GM12878 (cell line): ENCODE measurements at regions not wholly inside any gene's neighbourhood (a gene's known extent, or its start where the extent isn't known, plus 50 kb on each side); places are given as distances from the start of the nearest gene placed in this dataset.

Experiments
- ATAC-seq: fragments of 200-7000 bp; cut with Tn5 transposase; 3 replicates; pipeline ENCODE4 v1.9.1; 2020; ENCODE audit warnings: mild to moderate bottlenecking, moderate library complexity
- BruUV-seq: library from RNA; stranded (reverse); fragments of 400-500 nt; replicated peaks from 2 replicates; lab custom pipeline; 2021; lab: Mats Ljungman, UMichigan
- CTCF ChIA-PET: fragments of 300-600 bp; sonication (Branson Sonifier 250); formaldehyde crosslinking; extraction: SDS; loops from one replicate; lab custom pipeline; 2021; ENCODE audit warnings: inconsistent platforms; lab: Yijun Ruan, JAX
- POLR2A ChIA-PET: fragments of 350-600 bp; formaldehyde crosslinking; extraction: SDS; loops from one replicate; lab custom pipeline; 2021; ENCODE audit warnings: inconsistent platforms; lab: Charles Lee
- RAD21 ChIA-PET: fragments of 300-600 bp; sonication (Branson Sonifier 250); formaldehyde crosslinking; loops from one replicate; lab custom pipeline; 2023; ENCODE audit warnings: antibody characterized with exemption; ENCODE audit not compliant: unreplicated experiment; lab: Charles Lee
- SMC1A ChIA-PET: fragments of 300-600 bp; sonication (Branson Sonifier 250); formaldehyde crosslinking; loops from one replicate; lab custom pipeline; 2023; ENCODE audit not compliant: unreplicated experiment, uncharacterized antibody; lab: Charles Lee
- DNase-seq: peaks from one replicate; pipeline ENCODE4 v3.0.0-alpha.2; 2011; ENCODE audit warnings: low read depth, low spot score
- FAIRE-seq: peaks from 3 replicates; lab custom pipeline; 2011; peaks lifted over from hg19 to GRCh38; lab: Jason Lieb, UNC
- H2AFZ ChIP-seq: 2 replicates; pipeline ENCODE4 v1.6.0; 2011; ENCODE audit warnings: low read depth, low read length, control low read depth; ENCODE audit not compliant: control insufficient read depth
- H3K27ac ChIP-seq: 2 replicates; pipeline ENCODE4 v1.5.1; 2011; ENCODE audit warnings: control low read depth; ENCODE audit not compliant: control insufficient read depth, insufficient read depth
- H3K27me3 ChIP-seq, 2 experiments: replicated peaks in 1 of 2; 2 replicates each; pipeline versions ENCODE4 v1.6.0 to v1.6.1; 2011; ENCODE audit warnings: low read length in 1 of 2; ENCODE audit not compliant: control insufficient read depth in 2 of 2, insufficient read depth in 2 of 2
- H3K36me3 ChIP-seq, 2 experiments: 2 replicates each; pipeline ENCODE4 v1.5.1; 2011; ENCODE audit warnings: low read length in 1 of 2; ENCODE audit not compliant: control insufficient read depth in 2 of 2, insufficient read depth in 2 of 2
- H3K4me1 ChIP-seq: 2 replicates; pipeline ENCODE4 v1.6.1; 2011; ENCODE audit warnings: mild to moderate bottlenecking, low read length, moderate library complexity, mixed read lengths; ENCODE audit not compliant: control insufficient read depth, insufficient read depth
- H3K4me2 ChIP-seq: 2 replicates; pipeline ENCODE4 v1.6.0; 2011; ENCODE audit warnings: control low read depth; ENCODE audit not compliant: control insufficient read depth, insufficient read depth
- H3K4me3 ChIP-seq: fragments of 200-600 bp; sonication (generic); 2 replicates; pipeline ENCODE4 v1.5.1; 2016
- H3K79me2 ChIP-seq: 2 replicates; pipeline ENCODE4 v1.6.0; 2011; ENCODE audit warnings: low read length; ENCODE audit not compliant: control insufficient read depth, insufficient read depth
- H3K9ac ChIP-seq: 2 replicates; pipeline ENCODE4 v1.8.0; 2011; ENCODE audit warnings: low read length, control low read depth, mixed read lengths; ENCODE audit not compliant: control insufficient read depth, insufficient read depth
- H3K9me3 ChIP-seq: replicated peaks from 3 replicates; pipeline ENCODE4 v1.5.1; 2011; ENCODE audit warnings: mild to moderate bottlenecking, low read length; ENCODE audit not compliant: control insufficient read depth, insufficient read depth
- H4K20me1 ChIP-seq: 2 replicates; pipeline ENCODE4 v1.6.0; 2011; ENCODE audit not compliant: control insufficient read depth, insufficient read depth
- BCL11A ChIP-seq: IDR thresholded peaks from 2 replicates; pipeline ENCODE4 v1.6.1; 2011; ENCODE audit warnings: low read depth, low read length
- BHLHE40 ChIP-seq, 2 experiments: fragments of 450-650 bp in 1 of 2; IDR thresholded peaks; 2 replicates each; pipeline ENCODE4 v1.6.1; 2011 to 2017; ENCODE audit warnings: low read depth in 2 of 2, borderline replicate concordance in 1 of 2, improper control_type of control experiment in 1 of 2, low read length in 1 of 2, mild to moderate bottlenecking in 1 of 2
- CBFB ChIP-seq: IDR thresholded peaks from 2 replicates; pipeline ENCODE4 v1.6.1; 2016; ENCODE audit warnings: antibody characterized with exemption, low read depth
- CBX3 ChIP-seq: fragments of 200-600 bp; sonication (generic); IDR thresholded peaks from 2 replicates; pipeline ENCODE4 v1.6.1; 2016; ENCODE audit warnings: low read depth, borderline replicate concordance
- CREB1 ChIP-seq: IDR thresholded peaks from 2 replicates; pipeline ENCODE4 v1.6.1; 2012; ENCODE audit warnings: low read depth, mild to moderate bottlenecking, inconsistent platforms
- HDGF ChIP-seq: fragments of 450-650 bp; IDR thresholded peaks from 2 replicates; pipeline ENCODE4 v1.6.1; 2016; ENCODE audit warnings: antibody characterized with exemption
- JUND ChIP-seq: IDR thresholded peaks from 2 replicates; pipeline ENCODE4 v1.6.1; 2012; ENCODE audit warnings: low read depth, mild to moderate bottlenecking, low read length, improper control_type of control experiment, moderate library complexity
- LARP7 ChIP-seq: fragments of 450-650 bp; IDR thresholded peaks from 2 replicates; pipeline ENCODE4 v1.6.1; 2017; ENCODE audit warnings: mild to moderate bottlenecking
- MEF2B ChIP-seq: fragments of 450-650 bp; IDR thresholded peaks from 2 replicates; pipeline ENCODE4 v1.6.1; 2018; ENCODE audit warnings: mild to moderate bottlenecking, moderate library complexity; ENCODE audit not compliant: partially characterized antibody, poor library complexity, severe bottlenecking
- NR2C1 ChIP-seq: fragments of 450-650 bp; IDR thresholded peaks from 2 replicates; pipeline ENCODE4 v1.6.1; 2017; ENCODE audit warnings: antibody characterized with exemption, mild to moderate bottlenecking, moderate library complexity
- RAD21 ChIP-seq: IDR thresholded peaks from 2 replicates; pipeline ENCODE4 v1.6.1; 2011; ENCODE audit warnings: mild to moderate bottlenecking, low read depth, low read length, moderate library complexity; ENCODE audit not compliant: insufficient read depth
- RCOR1 ChIP-seq: conservative IDR thresholded peaks from 2 replicates; pipeline ENCODE4 v1.6.1; 2012; ENCODE audit warnings: low read depth, low read length, improper control_type of control experiment
- TCF12 ChIP-seq: IDR thresholded peaks from 2 replicates; pipeline ENCODE4 v1.6.1; 2011; ENCODE audit warnings: low read depth, mild to moderate bottlenecking, low read length
- ZNF217 ChIP-seq: fragments of 450-650 bp; IDR thresholded peaks from 2 replicates; pipeline ENCODE4 v1.6.1; 2017; ENCODE audit warnings: antibody characterized with exemption, mild to moderate bottlenecking
- ZSCAN29 ChIP-seq: fragments of 450-650 bp; IDR thresholded peaks from 2 replicates; pipeline ENCODE4 v1.6.1; 2017; ENCODE audit warnings: mild to moderate bottlenecking, moderate library complexity
- WGBS: methylation state at CpG from one replicate; pipeline ENCODE4 v1.1.6; 2016; ENCODE audit warnings: low lambda C conversion rate; ENCODE audit not compliant: insufficient replicate concordance, insufficient coverage; ENCODE audit errors: missing lambda C conversion rate; 5-methylcytosine and 5-hydroxymethylcytosine counted together
- in situ Hi-C: fragments of 300-500 bp; cut with MboI; formaldehyde crosslinking; loops from 9 replicates; pipeline ENCODE4 v1.14.3; 2018; ENCODE audit warnings: mixed read lengths
- intact Hi-C: fragments of 100-400 bp; cut with micrococcal nuclease; formaldehyde crosslinking; loops from one replicate; pipeline ENCODE4 v1.14.2; 2022; ENCODE audit not compliant: unreplicated experiment
- TF ChIP-seq, protein P1 (sequence below): fragments of 450-650 bp; IDR thresholded peaks from 2 replicates; pipeline ENCODE4 v1.6.1; 2017; ENCODE audit warnings: mild to moderate bottlenecking
- TF ChIP-seq, protein P2 (sequence below): IDR thresholded peaks from 2 replicates; pipeline ENCODE4 v1.6.1; 2012; ENCODE audit warnings: mild to moderate bottlenecking, low read depth, low read length

DNA sequence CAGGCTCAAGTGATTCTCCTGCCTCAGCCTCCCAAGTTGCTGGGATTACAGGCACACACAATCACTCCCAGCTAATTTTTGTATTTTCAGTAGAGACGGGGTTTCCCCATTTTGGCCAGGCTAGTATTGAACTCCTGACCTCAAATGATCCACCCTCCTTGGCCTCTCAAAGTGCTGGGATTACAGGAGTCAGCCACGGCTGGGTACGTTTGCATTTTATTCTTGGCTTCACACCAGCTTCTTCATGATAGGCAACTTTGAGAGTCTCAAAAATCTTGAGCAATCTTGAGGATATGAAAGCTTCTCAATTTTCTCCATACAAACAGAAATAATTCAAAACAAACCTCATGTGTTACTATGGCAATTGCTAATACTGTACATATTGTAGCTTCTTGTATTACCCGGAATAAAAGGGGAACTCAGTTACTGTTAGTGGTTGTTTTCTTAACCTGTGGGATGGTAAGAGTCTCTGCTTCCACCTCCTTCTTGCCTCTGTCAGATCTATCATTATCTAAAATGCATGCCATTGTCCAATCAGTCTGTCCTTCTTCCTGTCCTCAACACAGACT lies 102.9 kb upstream of the SYT4 start (continued):
- TF ChIP-seq BCL11A = no peak
- no peak for TF ChIP-seq CBX3
- TF ChIP-seq CBFB = no peak
- TF ChIP-seq, protein P1, sequence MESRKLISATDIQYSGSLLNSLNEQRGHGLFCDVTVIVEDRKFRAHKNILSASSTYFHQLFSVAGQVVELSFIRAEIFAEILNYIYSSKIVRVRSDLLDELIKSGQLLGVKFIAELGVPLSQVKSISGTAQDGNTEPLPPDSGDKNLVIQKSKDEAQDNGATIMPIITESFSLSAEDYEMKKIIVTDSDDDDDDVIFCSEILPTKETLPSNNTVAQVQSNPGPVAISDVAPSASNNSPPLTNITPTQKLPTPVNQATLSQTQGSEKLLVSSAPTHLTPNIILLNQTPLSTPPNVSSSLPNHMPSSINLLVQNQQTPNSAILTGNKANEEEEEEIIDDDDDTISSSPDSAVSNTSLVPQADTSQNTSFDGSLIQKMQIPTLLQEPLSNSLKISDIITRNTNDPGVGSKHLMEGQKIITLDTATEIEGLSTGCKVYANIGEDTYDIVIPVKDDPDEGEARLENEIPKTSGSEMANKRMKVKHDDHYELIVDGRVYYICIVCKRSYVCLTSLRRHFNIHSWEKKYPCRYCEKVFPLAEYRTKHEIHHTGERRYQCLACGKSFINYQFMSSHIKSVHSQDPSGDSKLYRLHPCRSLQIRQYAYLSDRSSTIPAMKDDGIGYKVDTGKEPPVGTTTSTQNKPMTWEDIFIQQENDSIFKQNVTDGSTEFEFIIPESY = no peak
- TF ChIP-seq RAD21 = no peak
- no peak for TF ChIP-seq HDGF
- TF ChIP-seq JUND = no peak

GRCh38 chr18:43382641-43383403 lies 105.5 kb upstream of the SYT4 start:
- Histone ChIP-seq H3K4me3 (no peak overlapping the region), H3K4me1 (no peaks in the 10 kb centered on the region), H3K9ac (no peak overlapping the region), H3K4me2 (no peak overlapping the region), H3K79me2 (no peaks in the 10 kb centered on the region), H3K9me3 (no peaks in the 10 kb centered on the region), H4K20me1 (no peaks in the 10 kb centered on the region), H2AFZ (no peak overlapping the region), H3K36me3 (no peaks in the 10 kb centered on the region), H3K27ac (no peak overlapping the region), H3K27me3 (no peaks in the 10 kb centered on the region)
- DNase-seq (no peak), ATAC-seq (no peak), FAIRE-seq (no peak)
- ChIA-PET RAD21 (no interaction called here), CTCF (no interaction called here), SMC1A (no interaction called here), POLR2A (no interaction called here)
- 33% methylated on average over 4 of the region's 4 CpGs for WGBS
- in situ Hi-C loops = no loop called here
- intact Hi-C loops = no loop called here
- BruUV-seq = no TSS peak
- no peak for TF ChIP-seq CREB1
- no peak for TF ChIP-seq ZSCAN29
- TF ChIP-seq, protein P1 = no peak
- TF ChIP-seq NR2C1 = no peak
- TF ChIP-seq LARP7 = no peak
- TF ChIP-seq TCF12 = no peak
- no peak for TF ChIP-seq ZNF217
- no peak for TF ChIP-seq MEF2B
- TF ChIP-seq BHLHE40 (IDR thresholded peaks at IDR 0.05; ENCODE audit: borderline replicate concordance in 1 of 2, low read depth in 2 of 2, low read length in 1 of 2) = no peak
- TF ChIP-seq RCOR1 = no peak
- TF ChIP-seq, protein P2, sequence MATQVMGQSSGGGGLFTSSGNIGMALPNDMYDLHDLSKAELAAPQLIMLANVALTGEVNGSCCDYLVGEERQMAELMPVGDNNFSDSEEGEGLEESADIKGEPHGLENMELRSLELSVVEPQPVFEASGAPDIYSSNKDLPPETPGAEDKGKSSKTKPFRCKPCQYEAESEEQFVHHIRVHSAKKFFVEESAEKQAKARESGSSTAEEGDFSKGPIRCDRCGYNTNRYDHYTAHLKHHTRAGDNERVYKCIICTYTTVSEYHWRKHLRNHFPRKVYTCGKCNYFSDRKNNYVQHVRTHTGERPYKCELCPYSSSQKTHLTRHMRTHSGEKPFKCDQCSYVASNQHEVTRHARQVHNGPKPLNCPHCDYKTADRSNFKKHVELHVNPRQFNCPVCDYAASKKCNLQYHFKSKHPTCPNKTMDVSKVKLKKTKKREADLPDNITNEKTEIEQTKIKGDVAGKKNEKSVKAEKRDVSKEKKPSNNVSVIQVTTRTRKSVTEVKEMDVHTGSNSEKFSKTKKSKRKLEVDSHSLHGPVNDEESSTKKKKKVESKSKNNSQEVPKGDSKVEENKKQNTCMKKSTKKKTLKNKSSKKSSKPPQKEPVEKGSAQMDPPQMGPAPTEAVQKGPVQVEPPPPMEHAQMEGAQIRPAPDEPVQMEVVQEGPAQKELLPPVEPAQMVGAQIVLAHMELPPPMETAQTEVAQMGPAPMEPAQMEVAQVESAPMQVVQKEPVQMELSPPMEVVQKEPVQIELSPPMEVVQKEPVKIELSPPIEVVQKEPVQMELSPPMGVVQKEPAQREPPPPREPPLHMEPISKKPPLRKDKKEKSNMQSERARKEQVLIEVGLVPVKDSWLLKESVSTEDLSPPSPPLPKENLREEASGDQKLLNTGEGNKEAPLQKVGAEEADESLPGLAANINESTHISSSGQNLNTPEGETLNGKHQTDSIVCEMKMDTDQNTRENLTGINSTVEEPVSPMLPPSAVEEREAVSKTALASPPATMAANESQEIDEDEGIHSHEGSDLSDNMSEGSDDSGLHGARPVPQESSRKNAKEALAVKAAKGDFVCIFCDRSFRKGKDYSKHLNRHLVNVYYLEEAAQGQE = no peak
